Colonic mucosa (tissue), 4 donors: ENCODE measurements at regions not wholly inside any gene's neighbourhood (a gene's known extent, or its start where the extent isn't known, plus 50 kb on each side); places are given as distances from the start of the nearest gene placed in this dataset.
A peak's percentile ranks its signal among the peaks of the same experiment; 100 is the strongest.
"Not testable (repeated sequence)": the region's sequence is repeated elsewhere in the genome, so short reads cannot be mapped to it uniquely, and the experiment has no call there.

ENCODE experiments used
- DNase-seq: peaks from one replicate; pipeline ENCODE4 v3.0.0-alpha.2; 2020
- H3K27ac ChIP-seq: fragments of 200-600 bp; one replicate; pipeline ENCODE4 v1.8.0; 2021
- H3K27me3 ChIP-seq: fragments of 200-600 bp; one replicate; pipeline ENCODE4 v1.8.0; 2021
- H3K36me3 ChIP-seq: fragments of 200-600 bp; one replicate; pipeline ENCODE4 v1.8.0; 2021
- H3K4me1 ChIP-seq: fragments of 200-600 bp; one replicate; pipeline ENCODE4 v1.8.0; 2021; ENCODE audit warnings: mild to moderate bottlenecking
- H3K4me3 ChIP-seq: fragments of 200-600 bp; one replicate; pipeline ENCODE4 v1.8.0; 2021
- H3K9ac ChIP-seq, 2 donors: one replicate each; pipeline ENCODE4 v1.7.0; 2013; ENCODE audit warnings: control low read depth in 2 of 2, low read depth in 2 of 2, low read length in 2 of 2
- H3K9me3 ChIP-seq: fragments of 200-600 bp; one replicate; pipeline ENCODE4 v1.8.0; 2021
- CTCF ChIP-seq: fragments of 200-600 bp; IDR thresholded peaks from one replicate; pipeline ENCODE4 v1.8.0; 2022; ENCODE audit warnings: antibody characterized with exemption, mild to moderate bottlenecking
- intact Hi-C: fragments of 100-400 bp; cut with DNase I; formaldehyde crosslinking; loops from one replicate; pipeline ENCODE4 v1.14.1; 2022
- donor health status: healthy.
- donor health status: DM: no; HTN: no; CAD: no.
- donor health status: DM: no; HTN: no; CAD: no.

- TF ChIP-seq CTCF, result no peak
- Histone ChIP-seq H3K27me3 (no peaks in the 10 kb centered on the region), H3K9me3 (no peaks in the 10 kb centered on the region), H3K9ac (no peak overlapping the region), H3K4me3 (no peak overlapping the region), H3K36me3 (no peaks in the 10 kb centered on the region), H3K4me1 (no peaks in the 10 kb centered on the region), H3K27ac (no peak overlapping the region)
- no peak for DNase-seq
- intact Hi-C loops, result no loop called here
Measured at GRCh38 chr2:39881494-39881893, 102.4 kb upstream of the THUMPD2 start.

- DNase-seq, H3K9me3 ChIP-seq, H3K9ac ChIP-seq, H3K27ac ChIP-seq, H3K4me1 ChIP-seq, H3K27me3 ChIP-seq, intact Hi-C loops, H3K36me3 ChIP-seq, H3K4me3 ChIP-seq: not testable (repeated sequence)
Measured at GRCh38 chr2:39879001-39879400, 99.9 kb upstream of the THUMPD2 start.

GRCh38 chr2:39875914-39876267 lies 96.8 kb upstream of the THUMPD2 start:
- no peaks in the 10 kb centered on the region for H3K4me1 ChIP-seq
- H3K36me3 ChIP-seq, result no peaks in the 10 kb centered on the region
- no peak overlapping the region for H3K9ac ChIP-seq
- intact Hi-C loops, result no loop called here
- no peak for TF ChIP-seq CTCF
- no peak overlapping the region for H3K27ac ChIP-seq
- no peak overlapping the region for H3K4me3 ChIP-seq
- no peaks in the 10 kb centered on the region for H3K27me3 ChIP-seq
- DNase-seq, result no peak
- no peaks in the 10 kb centered on the region for H3K9me3 ChIP-seq

- no peak overlapping the region for H3K4me3 ChIP-seq
- H3K9ac ChIP-seq, result no peak overlapping the region
- H3K27me3 ChIP-seq, result no peaks in the 10 kb centered on the region
- DNase-seq, result peak; percentile 22
- no peak overlapping the region for H3K27ac ChIP-seq
- no peaks in the 10 kb centered on the region for H3K36me3 ChIP-seq
- no peak for TF ChIP-seq CTCF
- H3K9me3 ChIP-seq, result no peaks in the 10 kb centered on the region
- H3K4me1 ChIP-seq, result no peaks in the 10 kb centered on the region
- intact Hi-C loops, result no loop called here
Measured at GRCh38 chr2:39875182-39875913, 96.3 kb upstream of the THUMPD2 start.

GRCh38 chr2:39874236-39874635 lies 95.2 kb upstream of the THUMPD2 start:
- DNase-seq, result no peak
- H3K9me3 ChIP-seq, result no peaks in the 10 kb centered on the region
- no peak overlapping the region for H3K9ac ChIP-seq
- H3K4me3 ChIP-seq, result no peak overlapping the region
- no peaks in the 10 kb centered on the region for H3K36me3 ChIP-seq
- H3K27ac ChIP-seq, result no peak overlapping the region
- no peak for TF ChIP-seq CTCF
- intact Hi-C loops, result no loop called here
- H3K27me3 ChIP-seq, result no peaks in the 10 kb centered on the region
- H3K4me1 ChIP-seq, result no peaks in the 10 kb centered on the region

GRCh38 chr2:39873586-39873985 lies 94.5 kb upstream of the THUMPD2 start:
- no peak overlapping the region for H3K27ac ChIP-seq
- no peaks in the 10 kb centered on the region for H3K4me1 ChIP-seq
- H3K9ac ChIP-seq, result no peak overlapping the region
- H3K36me3 ChIP-seq, result no peaks in the 10 kb centered on the region
- no peak for DNase-seq
- intact Hi-C loops, result no loop called here
- no peaks in the 10 kb centered on the region for H3K9me3 ChIP-seq
- no peak for TF ChIP-seq CTCF
- H3K4me3 ChIP-seq, result no peak overlapping the region
- no peaks in the 10 kb centered on the region for H3K27me3 ChIP-seq
